CD4-positive, alpha-beta T cell treated with Interleukin-17A for 4 hours (primary cell): ENCODE measurements at regions not wholly inside any gene's neighbourhood (a gene's known extent, or its start where the extent isn't known, plus 50 kb on each side); places are given as distances from the start of the nearest gene placed in this dataset.
A peak's percentile ranks its signal among the peaks of the same experiment; 100 is the strongest.

Experiments
- DNase-seq: peaks from one replicate; pipeline ENCODE4 v3.0.0-alpha.2; 2020; ENCODE audit warnings: mixed read lengths

DNA sequence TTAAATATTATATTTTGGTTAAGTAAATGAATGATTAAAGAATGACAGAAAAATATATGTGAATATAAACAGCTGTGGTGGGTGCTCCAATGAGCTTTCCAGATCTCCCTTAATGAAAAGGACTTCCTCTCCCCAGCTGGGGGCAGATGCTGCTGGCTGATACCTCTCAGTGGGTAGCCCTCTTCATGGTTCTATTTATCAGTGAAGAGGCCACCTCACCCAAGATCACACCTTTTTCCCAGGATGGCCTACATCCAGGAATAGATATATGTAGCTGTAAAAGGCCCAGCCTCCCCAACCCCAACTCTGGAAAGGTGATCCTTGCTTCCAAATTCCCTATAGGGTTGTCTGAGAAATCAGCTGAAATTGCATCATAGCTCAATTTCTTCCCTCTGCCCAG is 135.2 kb upstream of the ACVR2A start:
- no peak for DNase-seq

DNA sequence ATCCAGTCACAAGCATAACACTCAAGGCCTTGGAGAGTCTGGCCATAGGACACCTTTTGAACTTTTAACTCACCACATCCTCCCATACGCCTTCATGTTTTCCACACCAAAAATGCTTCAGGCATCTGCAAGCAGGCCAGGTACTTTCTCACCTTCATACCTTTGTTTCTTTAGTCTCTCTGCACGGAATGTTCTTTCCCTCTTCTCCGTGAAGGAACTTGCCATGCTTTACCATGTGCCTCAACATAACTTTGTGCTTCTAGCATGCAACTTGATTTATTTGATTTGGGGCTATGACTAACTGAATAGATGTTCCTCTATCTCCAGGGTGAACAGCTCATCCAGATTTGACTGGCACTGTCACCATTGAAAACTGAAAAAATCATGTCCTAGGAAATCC is 141.7 kb upstream of the ACVR2A start:
- DNase-seq = no peak

DNA sequence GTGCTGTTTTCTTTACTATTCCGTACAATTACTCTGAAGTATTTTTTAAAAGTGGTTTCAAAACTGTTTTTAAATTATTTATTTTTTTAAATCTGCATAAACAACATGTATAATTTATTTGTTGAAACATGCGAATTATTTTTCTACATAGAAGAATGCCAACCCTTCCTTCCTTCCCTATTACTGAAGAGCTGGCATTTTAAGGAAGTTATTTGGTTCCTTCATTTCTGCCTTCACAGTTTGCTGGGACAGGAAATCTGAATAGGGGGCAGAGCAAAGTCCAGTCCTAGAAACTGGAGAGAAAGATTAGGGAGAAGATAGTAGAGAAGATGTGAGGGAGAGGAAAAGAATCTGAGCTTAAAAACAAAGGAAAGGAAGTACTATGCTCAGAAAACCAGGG is 146.7 kb upstream of the ACVR2A start:
- no peak for DNase-seq

DNA sequence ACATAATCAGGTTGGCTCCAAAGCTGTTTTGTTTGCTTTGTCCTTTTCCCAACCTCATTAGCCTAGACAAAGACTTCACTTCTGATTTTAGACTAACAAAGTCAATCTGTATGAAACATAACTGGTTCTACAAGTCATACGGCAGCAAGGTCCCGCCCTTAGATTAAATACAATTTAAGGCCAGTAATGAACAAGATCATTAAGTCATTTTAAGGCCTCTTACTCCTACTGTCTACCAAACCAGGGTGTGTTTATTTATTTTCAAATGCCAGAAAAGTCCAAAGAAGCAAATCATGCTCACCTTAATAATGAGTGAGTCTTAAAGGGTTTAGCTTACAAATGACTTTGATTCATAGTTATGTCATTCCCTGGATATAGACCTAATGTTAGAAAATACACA is 148.4 kb upstream of the ACVR2A start:
- DNase-seq = no peak

DNA sequence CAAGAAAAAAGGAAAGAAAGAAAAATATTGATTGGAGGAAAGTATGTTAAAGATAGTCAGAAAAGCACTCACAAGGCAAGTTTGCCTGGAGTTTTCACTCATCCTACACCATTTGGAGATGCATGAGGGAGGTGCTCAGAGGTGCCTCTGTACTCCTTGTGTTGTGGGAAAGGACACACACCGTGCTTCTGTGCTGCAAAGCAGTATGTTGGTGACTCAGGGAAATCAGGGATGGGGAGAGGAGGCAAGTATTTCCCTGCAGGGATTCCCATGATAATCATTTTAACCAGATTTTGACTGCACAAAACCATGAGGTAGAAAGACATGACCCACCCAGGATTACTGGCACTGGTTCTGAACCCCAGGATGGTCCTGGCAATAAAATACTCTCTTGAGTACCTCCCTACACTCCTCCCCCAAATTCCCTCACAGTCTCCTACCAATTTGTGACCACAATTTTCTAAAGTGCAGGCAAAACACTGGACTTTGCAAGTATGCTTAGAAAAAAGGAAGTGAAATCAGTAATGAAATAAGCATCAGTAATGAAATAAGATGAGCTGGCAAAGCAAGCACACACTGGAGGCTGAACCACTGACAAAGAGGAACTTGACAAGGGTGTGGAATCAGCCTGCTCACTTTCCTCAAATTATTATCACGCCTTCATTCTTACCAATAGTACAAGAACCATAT is 155.5 kb upstream of the ACVR2A start:
- no peak for DNase-seq

DNA sequence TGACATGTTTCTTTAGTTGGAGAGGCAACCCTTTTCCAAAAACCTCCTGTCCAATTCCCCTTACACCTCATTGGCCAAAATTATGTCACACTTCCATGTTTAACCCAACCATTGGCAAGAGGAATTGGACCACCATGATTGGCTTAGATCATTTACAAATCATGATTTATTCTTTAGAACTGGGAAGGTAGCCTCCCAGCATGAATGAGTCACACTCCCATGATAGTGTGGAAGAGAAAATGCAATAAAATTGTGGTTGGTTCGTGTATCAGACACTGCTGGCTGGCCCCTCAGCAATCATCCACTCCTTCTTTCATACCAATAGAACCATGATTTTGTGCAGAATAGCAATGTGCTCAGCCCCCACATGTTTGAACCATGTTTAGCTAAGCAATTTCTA is 156.6 kb upstream of the ACVR2A start:
- DNase-seq = no peak

DNA sequence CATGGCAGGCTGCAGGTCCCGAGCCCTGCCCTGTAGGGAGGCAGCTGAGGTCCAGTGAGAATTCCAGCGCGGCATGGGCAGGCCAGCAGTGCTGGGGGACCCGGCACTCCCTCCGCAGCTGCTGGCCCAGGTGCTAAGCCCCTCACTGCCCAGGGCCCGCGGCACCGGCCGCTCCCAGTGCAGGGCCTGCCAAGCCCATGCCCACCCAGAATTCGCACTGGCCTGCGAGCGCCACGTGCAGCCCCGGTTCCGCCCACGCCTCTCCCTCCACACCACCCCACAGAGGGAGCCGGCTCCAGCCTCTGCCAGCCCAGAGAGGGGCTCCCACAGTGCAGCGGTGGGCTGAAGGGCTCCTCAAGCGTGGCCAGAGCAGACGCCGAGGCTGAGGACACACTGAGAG is 158.5 kb upstream of the ACVR2A start:
- DNase-seq = no peak

DNA sequence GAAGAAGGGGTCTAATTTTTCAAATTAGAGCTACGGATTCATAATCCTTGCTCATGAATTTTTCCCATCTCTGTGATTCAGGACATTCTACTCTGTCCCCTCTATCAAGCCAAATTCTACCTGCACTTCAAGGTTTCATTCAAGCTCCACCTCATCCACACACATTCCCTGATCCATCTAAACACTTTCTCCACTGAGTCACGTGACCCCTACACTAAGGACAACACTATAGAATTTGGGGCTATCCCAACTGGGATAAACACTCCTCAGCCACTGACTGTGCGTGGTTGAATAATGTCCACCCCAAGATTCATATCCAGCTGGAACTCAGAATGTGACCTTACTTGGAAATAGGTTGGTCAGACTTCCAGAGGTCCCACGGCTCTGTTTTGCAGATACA is 159.9 kb upstream of the ACVR2A start:
- no peak for DNase-seq

DNA sequence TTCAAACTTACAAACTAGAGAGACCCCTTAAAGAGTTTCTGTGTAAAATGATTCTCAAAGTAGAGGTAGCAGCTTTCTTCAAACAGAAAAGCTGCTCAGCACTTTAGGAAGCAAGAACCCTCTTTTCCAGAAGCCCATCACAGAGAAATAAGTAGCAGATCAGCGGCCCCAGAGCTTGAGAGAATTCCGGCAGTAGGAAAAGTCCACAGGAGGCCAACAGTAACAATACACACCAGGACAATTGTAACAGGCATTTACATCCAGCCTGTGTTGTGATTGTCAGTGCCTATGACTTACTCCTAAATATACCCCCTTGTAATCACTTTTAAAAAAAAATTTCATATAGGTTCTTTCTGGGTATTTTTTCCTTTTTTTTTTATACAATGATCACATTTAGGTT is 161.4 kb upstream of the ACVR2A start:
- DNase-seq = no peak

DNA sequence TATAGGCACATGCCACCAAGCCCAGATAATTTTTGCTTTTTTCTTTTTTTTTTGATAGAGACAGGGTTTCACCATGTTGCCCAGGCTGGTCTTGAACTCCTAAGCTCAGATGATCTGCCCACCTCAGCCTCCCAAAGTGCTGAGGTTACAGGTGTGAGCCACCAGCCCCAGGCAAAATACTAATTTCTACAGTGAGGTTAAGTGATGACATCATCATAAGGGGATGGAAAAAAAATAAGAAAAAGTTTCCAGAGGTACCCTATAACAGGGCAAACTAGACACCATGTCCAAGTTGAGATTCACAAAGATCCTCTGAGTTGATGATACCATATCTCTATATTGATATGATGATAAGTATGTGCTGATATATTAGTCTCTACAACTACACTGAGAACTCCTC is 163.7 kb upstream of the ACVR2A start:
- DNase-seq = no peak

DNA sequence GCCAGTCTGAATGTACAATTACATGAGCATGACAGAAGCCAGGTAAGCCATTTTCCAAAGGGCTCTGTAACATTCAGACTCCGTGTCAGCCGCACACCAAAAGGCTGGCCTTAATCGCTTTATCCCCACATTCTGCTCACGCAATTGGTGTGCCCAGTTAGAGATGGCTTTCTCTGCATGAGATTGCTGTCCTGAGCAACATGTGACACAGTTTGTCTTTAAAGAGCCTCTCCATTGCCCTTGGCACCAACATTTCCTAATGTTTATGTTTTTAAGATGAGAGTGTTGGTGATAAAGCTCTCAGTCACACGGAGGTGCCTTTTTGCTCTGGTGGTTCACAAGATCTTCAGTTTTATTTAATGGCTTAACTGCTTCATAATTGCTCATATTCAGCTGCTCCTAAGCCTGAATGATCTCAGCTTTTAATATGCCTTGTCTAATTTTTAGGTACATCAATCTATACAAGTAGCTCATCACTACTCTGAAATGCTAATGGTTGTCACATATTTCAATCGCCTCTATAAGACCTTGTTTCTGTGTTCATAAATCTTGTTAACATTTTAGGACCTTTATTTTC is 164.8 kb upstream of the ACVR2A start:
- DNase-seq = no peak

DNA sequence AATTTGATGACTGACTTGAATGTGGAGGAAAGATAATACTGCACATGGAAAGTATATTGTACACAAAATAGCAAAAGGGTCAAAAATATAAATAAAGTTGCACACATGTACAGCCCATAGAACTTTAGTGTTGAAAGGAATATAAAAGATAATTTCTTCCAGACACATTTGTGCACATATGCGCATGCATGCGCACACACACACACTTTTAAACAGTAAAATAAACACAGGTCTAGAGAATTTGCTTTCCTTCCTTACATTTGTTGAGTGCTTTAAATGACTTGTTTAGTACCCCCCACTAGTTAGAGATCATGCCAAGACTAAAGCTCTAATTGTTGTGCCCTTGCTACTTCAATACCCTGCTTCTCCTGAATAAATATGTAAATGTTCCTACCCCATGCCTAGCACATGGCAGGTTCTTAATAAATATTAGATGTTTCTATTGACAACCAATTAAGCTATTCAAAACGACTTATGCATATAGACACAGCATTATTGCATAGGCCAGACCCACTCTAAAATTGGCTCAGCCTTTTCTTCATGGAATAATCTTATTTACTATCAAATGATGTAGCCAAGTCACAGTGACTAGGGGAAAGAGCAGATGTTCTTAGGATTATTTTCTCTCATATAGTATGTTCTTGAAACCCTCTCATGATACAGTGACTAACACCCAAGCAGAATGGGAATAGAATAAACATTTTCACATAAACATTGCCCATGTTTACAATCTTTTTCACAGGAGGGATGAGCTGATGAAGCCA is 165.5 kb upstream of the ACVR2A start:
- no peak for DNase-seq

DNA sequence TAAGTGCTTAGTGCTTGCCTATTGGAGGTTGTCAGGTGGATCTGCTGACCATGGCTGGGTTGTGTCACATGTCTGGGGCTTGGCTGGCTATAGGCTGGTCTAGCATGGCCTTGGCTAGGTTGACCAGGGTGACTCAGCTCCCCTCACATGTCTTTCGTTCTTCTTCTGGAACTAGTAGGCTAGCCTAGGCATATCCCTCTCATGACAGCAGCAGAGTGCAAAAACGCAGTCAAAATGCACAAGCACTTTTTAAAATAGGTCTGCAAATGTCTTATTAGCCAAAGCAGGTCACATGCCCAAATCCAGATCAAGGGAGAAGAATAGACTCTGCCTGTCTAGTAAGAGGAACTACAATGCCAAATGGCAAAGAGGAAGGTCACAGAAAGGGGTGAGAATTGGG is 179.7 kb upstream of the ACVR2A start:
- no peak for DNase-seq

DNA sequence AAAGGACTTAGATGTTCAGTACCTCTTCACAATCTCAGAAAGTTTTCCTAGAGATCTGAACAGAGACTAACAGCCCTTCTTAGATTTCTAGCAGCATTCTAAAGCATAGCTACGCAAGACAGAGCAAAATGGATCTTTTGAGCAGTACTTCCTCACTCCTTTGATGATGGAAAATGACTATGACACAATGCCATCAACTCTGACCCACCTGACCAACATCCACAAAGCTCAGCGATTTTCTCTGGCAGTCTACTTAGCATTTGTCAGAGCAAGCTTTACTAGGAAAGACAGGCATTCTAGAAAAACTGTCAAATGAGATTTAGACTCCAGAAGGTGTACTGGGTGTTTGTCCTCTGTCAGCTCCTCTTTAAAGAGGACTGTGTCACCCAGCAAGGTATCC is 180.9 kb upstream of the ACVR2A start:
- peak; percentile 8 for DNase-seq

DNA sequence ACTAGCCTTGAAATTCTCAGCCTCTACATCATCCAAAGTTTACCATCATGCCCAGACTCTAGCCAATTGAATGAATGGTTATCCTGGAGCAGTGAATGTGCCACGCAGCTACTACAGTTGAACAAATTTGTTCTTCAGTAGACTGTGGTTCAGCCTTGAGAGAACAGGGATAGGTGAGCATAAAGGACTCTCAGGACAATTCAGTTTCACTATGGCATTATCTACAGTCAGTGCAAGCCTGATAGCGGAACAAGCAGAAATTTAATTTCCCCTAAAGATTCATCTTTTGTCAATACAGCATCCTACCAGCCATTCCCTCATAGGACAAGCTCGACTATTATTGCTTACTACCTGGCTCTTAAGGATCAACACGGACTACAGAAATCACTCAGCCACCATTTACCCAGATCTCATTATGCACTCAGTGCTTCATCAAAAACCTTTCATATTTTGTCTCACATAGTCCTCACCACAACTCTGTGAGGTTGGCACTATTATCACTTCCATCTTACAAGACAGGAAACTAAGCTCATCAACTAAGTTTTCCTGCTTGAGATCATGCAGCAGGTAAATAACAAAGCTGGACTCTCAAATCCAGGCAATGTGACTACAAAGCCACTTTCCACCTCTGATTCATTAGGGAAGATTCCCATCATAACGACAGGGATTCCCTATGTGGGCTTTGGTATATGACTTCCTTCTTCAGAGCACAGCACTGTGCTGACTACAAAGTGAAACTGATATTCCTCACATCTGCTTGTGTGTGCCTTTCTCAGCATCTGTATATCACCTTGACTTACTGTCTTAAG is 181.5 kb upstream of the ACVR2A start:
- peak; percentile 17 for DNase-seq

DNA sequence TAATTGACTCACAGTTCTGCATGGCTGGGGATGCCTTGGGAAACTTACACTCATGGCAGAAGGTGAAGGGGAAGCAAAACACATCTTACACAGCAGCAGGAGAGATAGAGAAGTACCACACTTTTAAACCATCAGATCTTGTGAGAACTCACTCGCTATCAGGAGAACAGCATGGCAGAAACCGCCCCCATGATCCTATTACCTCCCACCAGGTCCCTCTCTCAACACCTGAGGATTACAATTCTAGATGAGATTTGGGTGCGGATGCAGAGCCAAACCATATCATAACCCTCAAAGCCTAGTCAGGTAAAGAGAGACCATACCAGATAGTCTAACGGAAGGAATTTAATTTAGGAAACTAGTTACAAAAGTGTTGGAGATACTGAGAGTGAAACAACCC is 182.6 kb upstream of the ACVR2A start:
- no peak for DNase-seq

DNA sequence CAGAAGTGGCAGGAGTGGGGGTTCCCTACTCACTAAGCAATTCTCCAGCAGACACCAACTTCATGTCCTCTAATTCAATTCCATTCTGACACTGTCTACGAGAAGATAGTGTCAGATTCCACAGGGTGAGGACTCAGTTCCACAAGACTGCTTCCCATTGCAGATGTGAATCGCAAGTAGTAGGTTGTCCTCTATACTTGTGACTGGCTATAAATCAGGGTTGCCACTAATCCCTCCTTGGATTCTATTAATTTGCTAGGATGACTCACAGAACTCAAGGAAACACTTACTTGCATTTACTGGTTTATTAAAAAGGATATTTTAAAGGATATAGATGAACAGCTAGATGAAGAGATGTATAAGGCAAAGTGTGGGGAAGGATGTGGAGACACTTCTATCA is 184.1 kb upstream of the ACVR2A start:
- no peak for DNase-seq

DNA sequence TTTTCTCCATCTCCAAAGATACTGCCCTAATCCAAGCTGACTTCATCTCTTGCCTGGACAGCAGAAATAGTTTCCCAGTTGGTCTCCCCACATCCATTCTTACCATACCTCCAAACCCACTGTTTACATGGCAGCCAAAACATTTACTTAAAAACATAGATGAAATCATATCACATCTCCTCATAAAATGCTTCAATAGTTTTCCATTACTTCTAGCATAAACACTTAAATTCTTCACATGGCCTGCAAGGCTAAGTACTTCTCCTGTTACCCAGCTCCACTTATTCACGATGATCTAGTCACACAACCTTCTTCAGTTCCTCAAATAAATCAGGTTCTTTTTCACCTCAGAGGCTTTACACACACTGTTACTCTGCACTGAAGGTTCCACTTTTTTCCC is 185.8 kb upstream of the ACVR2A start:
- DNase-seq = no peak

DNA sequence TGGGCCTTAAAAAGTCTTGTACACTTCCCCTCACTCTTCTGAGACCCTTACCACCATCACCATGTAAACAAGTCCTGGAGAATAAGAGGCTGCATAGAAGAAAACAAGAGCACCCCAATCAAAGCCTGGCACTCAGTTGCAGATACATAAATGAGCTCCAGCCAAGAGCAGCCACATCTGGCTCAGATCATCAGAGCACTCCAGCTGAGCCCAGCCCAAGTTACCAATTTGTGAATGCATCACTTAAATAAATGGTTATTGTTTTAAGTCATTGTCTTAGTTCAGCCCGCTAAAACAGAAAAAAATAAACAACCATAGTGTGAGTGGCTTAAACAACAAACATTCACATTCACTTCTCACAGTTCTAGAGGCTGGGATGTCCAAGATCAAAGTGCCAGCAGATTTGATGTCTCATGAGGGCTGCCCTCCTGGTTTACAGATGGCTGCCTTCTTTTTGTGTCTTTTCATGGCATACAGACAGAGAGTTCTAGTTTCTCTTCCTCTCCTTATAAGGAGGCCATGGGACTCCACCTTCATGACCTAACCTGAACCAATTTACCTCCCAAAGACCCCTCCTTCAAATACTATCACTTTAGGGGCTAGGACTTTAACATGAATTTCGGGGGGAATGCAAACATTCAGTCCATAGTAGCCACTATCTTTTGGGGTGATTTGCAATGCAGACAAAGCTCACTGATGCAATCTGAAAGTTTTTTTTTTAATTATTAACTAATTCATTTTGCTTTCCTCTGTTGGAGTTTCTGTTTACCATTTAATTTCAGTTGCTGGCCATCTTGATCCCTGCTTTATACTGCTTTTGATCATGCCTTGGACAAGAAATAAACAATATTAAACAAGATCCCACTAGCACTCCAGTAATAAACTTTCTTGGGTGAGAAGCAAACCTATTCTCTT is 187.5 kb upstream of the ACVR2A start:
- no peak for DNase-seq

DNA sequence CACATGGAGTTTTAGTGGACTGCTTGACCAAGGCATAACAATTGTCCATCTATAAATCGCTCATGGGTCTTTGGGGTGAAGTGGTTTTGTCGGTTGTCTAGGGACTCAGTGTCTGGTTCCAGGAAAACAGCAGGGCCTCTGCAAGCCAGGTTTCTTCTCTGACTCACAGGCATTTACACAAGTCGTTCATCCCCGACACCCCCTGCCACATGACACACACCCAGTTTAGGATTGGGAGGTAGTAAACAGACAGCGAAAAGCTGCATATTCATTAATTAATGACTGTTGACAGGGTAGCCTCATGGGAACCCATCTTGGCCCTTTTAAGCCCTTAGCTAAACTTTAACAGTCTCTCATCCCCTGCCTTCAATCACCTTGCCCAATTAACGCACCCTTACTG is 194.8 kb upstream of the ACVR2A start:
- no peak for DNase-seq

DNA sequence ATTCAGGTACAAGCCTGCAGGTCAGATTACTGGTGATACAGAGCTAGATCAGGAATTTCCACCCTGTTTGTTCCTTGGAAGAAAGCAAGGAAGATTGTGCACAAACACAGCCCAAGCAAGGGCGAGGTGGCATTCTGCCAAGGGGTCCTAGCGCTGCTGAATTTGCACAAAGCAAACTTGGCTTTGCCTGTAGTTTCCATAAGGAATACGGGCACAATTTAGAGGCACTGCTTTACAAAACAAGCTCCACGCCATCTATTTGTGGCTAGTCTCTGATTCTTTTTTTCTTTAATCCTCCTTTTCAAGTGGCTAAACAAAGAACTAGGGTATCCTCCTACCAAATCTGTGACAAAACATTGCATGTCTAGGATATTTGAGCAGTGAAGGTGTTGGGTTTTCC is 195.5 kb upstream of the ACVR2A start:
- no peak for DNase-seq

DNA sequence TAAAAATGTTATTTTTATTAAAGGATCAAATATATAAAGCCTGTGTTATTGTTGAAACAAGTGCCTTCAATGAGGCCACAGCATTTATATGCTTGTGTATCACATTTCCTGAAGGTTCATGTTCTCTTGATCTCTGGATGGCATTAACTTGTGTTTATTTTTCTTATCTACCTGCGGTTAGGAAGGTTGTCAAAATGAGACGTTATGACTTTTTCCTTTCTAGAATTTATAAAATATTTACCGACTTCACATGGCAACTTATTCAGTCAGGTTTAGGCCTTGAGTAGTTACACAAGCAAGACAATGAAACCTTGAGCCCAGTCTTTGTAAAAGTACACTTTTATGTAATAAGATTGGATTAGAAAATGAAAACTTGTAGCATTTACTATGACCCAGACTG is 196.4 kb upstream of the ACVR2A start:
- DNase-seq = no peak

DNA sequence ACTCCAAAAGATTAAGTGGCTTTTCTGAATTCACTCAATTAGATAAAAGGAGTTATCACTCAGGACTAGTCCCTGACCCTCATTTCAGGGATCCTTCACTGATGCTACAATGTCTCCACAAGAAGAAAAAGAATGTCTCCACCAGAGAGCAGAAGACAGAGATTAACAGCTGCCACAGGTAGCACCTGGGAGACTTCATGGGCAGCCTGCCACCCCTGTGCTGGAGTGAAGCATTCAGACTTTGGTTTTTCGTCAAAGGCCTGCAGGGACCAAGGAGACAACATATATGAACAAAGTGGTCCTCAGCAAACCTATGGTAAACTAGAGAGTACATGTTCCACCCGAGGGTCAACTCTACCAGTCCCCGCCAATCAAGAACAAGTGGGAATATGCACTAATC is 197.0 kb upstream of the ACVR2A start:
- DNase-seq = no peak
